C4-2B (cell line): ENCODE measurements at regions not wholly inside any gene's neighbourhood (a gene's known extent, or its start where the extent isn't known, plus 50 kb on each side); places are given as distances from the start of the nearest gene placed in this dataset.
A peak's percentile ranks its signal among the peaks of the same experiment; 100 is the strongest.

Experiments used
- H3K27ac ChIP-seq: fragments of 450-650 bp; 2 replicates; pipeline ENCODE4 v1.5.1; 2017
- CTCF ChIP-seq: fragments of 450-650 bp; conservative IDR thresholded peaks from 2 replicates; pipeline ENCODE4 v1.5.1; 2017; ENCODE audit warnings: mild to moderate bottlenecking
- ZFX ChIP-seq: fragments of 450-650 bp; IDR thresholded peaks from 2 replicates; pipeline ENCODE4 v1.6.1; 2017

- TF ChIP-seq CTCF (no peak), ZFX (no peak)
- H3K27ac ChIP-seq, result no peak overlapping the region
Measured at GRCh38 chr7:25988640-25989039, 163.4 kb upstream of the NFE2L3 start.

GRCh38 chr7:25989140-25989705 lies 162.8 kb upstream of the NFE2L3 start:
- TF ChIP-seq ZFX (no peak), CTCF (no peak)
- H3K27ac ChIP-seq, result no peak overlapping the region; the same call in 1 of the 2 replicates

GRCh38 chr7:25994433-25994994 lies 157.5 kb upstream of the NFE2L3 start:
- H3K27ac ChIP-seq, result no peak overlapping the region
- TF ChIP-seq CTCF (no peak), ZFX (no peak)

GRCh38 chr7:25995216-25995615 lies 156.8 kb upstream of the NFE2L3 start:
- TF ChIP-seq ZFX (no peak), CTCF (no peak)
- H3K27ac ChIP-seq, result no peak overlapping the region

- TF ChIP-seq ZFX (no peak), CTCF (peak; percentile 28)
- H3K27ac ChIP-seq, result no peak overlapping the region
Measured at GRCh38 chr7:25996006-25996408, 156.0 kb upstream of the NFE2L3 start.

- TF ChIP-seq CTCF, result no peak
- TF ChIP-seq ZFX, result no peak
- H3K27ac ChIP-seq, result no peak overlapping the region
Measured at GRCh38 chr7:25998499-25998898, 153.5 kb upstream of the NFE2L3 start.

GRCh38 chr7:26000841-26001240 lies 151.2 kb upstream of the NFE2L3 start:
- no peak overlapping the region for H3K27ac ChIP-seq

More at GRCh38 chr7:26000841-26001240, 151.2 kb upstream of the NFE2L3 start:
- TF ChIP-seq CTCF, result no peak
- TF ChIP-seq ZFX, result no peak
